PC-3 (cell line): ENCODE measurements at regions not wholly inside any gene's neighbourhood (a gene's known extent, or its start where the extent isn't known, plus 50 kb on each side); places are given as distances from the start of the nearest gene placed in this dataset.
"Not testable (repeated sequence)": the region's sequence is repeated elsewhere in the genome, so short reads cannot be mapped to it uniquely, and the experiment has no call there.

Experiments used
- ATAC-seq: fragments of 200-7000 bp; cut with Tn5 transposase; 2 replicates; pipeline ENCODE4 v1.9.1; 2020; ENCODE audit warnings: mild to moderate bottlenecking, moderate library complexity
- BruUV-seq: library from RNA; stranded (reverse); fragments of 400-500 nt; replicated peaks from 2 replicates; lab custom pipeline; 2021; lab: Mats Ljungman, UMichigan
- CTCF ChIA-PET: fragments of 300-600 bp; sonication (Branson Sonifier 250); formaldehyde crosslinking; loops from one replicate; lab custom pipeline; 2022; ENCODE audit warnings: antibody characterized with exemption; lab: Charles Lee
- POLR2A ChIA-PET: fragments of 300-600 bp; sonication (Branson Sonifier 250); formaldehyde crosslinking; loops from one replicate; lab custom pipeline; 2022; ENCODE audit warnings: antibody characterized with exemption; ENCODE audit not compliant: unreplicated experiment; lab: Charles Lee
- DNase-seq: peaks from one replicate; pipeline ENCODE4 v3.0.0-alpha.2; 2015
- H2AFZ ChIP-seq: fragments of 300-600 bp; sonication (generic); 2 replicates; pipeline ENCODE4 v1.6.0; 2016; ENCODE audit warnings: antibody characterized with exemption, low read length
- H3F3A ChIP-seq: fragments of 300-600 bp; sonication (generic); one replicate; pipeline ENCODE4 v1.6.0; 2017; ENCODE audit warnings: antibody characterized with exemption, low read length, control low read depth, mild to moderate bottlenecking; ENCODE audit not compliant: unreplicated experiment
- H3K27ac ChIP-seq: fragments of 300-600 bp; sonication (generic); 2 replicates; pipeline ENCODE4 v1.5.1; 2016; ENCODE audit warnings: mild to moderate bottlenecking, low read length
- H3K27me3 ChIP-seq: fragments of 300-600 bp; sonication (generic); 2 replicates; pipeline ENCODE4 v1.6.1; 2016; ENCODE audit warnings: low read length, mixed read lengths
- H3K36me3 ChIP-seq: fragments of 300-600 bp; sonication (generic); 2 replicates; pipeline ENCODE4 v1.6.1; 2016; ENCODE audit warnings: low read depth, mixed run types, low read length, mixed read lengths
- H3K4me1 ChIP-seq: fragments of 300-600 bp; sonication (generic); 2 replicates; pipeline ENCODE4 v1.5.1; 2016; ENCODE audit warnings: low read length; ENCODE audit not compliant: insufficient read depth
- H3K4me2 ChIP-seq: fragments of 300-600 bp; sonication (generic); 2 replicates; pipeline ENCODE4 v1.6.0; 2016; ENCODE audit warnings: low read length
- H3K4me3 ChIP-seq: fragments of 300-600 bp; sonication (generic); 2 replicates; pipeline ENCODE4 v1.5.1; 2016; ENCODE audit warnings: mild to moderate bottlenecking, low read length, mixed read lengths
- H3K79me2 ChIP-seq: fragments of 300-600 bp; sonication (generic); 2 replicates; pipeline ENCODE4 v1.6.1; 2017; ENCODE audit warnings: low read length, mixed read lengths
- H3K9ac ChIP-seq: fragments of 300-600 bp; sonication (generic); 2 replicates; pipeline ENCODE4 v1.6.0; 2016; ENCODE audit warnings: mild to moderate bottlenecking, low read length
- H3K9me2 ChIP-seq: fragments of 300-600 bp; sonication (generic); replicated peaks from 2 replicates; pipeline ENCODE4 v1.6.1; 2016; ENCODE audit warnings: mixed run types, low read length, mixed read lengths
- H3K9me3 ChIP-seq: fragments of 300-600 bp; sonication (generic); 2 replicates; pipeline ENCODE4 v1.6.1; 2016; ENCODE audit warnings: low read length, mixed read lengths
- H4K20me1 ChIP-seq: fragments of 300-600 bp; sonication (generic); 2 replicates; pipeline ENCODE4 v1.6.1; 2016; ENCODE audit warnings: low read length, mixed read lengths
- intact Hi-C: fragments of 100-400 bp; cut with micrococcal nuclease; formaldehyde crosslinking; loops from 2 replicates; pipeline ENCODE4 v1.9.0; 2023

DNA sequence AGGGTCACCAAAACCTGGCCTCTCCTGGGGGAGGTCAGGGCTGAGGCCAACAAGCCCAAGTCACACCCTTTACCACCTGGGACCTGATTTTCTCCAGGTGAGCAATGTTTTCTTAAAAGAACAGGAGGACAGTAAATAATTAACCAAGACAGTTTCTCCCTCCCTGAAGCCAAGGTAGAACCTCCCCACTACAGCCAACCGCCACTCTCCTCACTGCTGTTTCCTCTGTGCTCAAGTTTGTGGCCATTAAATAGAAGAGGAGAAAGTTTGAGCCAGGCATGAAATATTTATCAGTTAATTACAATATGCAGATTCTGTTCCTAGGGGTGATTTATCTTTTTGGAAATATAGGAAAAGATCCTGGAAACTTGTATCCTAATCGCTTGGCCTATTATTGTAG lies 150.6 kb upstream of the ANKRD20A1 start:
- H3K9me2 ChIP-seq, ATAC-seq, H3K79me2 ChIP-seq, BruUV-seq, H3K9ac ChIP-seq, POLR2A ChIA-PET, intact Hi-C loops, CTCF ChIA-PET, H3K27me3 ChIP-seq, DNase-seq, H3K9me3 ChIP-seq, H3K4me1 ChIP-seq, H4K20me1 ChIP-seq, H3K27ac ChIP-seq, H3F3A ChIP-seq, H2AFZ ChIP-seq, H3K36me3 ChIP-seq, H3K4me2 ChIP-seq, H3K4me3 ChIP-seq: not testable (repeated sequence)

DNA sequence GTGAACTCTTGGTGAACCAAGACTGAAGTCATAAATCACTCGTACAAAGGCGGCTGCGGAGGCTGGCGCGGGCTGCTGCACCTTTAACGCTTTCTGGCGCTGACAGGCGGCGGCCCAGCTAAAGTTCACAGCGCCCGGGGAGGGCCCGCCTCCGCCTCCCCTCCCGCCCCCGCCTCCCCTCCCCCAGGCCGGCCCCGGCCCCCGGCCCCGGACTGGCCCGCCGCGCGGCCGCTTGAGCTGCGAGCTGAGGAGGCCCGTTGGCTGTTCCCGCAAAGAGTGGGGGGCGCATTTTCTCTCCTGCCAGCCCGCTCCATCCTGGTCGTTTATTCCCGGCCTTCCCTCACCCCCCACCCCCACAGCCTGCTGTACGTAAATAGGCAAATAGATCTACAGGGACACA lies 147.3 kb upstream of the ANKRD20A1 start:
- DNase-seq, H3K27me3 ChIP-seq, POLR2A ChIA-PET, H3F3A ChIP-seq, H3K9me2 ChIP-seq, CTCF ChIA-PET, ATAC-seq, H3K4me3 ChIP-seq, H2AFZ ChIP-seq, H3K79me2 ChIP-seq, H3K27ac ChIP-seq, H3K9me3 ChIP-seq, H3K4me1 ChIP-seq, H4K20me1 ChIP-seq, intact Hi-C loops, H3K9ac ChIP-seq, BruUV-seq, H3K4me2 ChIP-seq, H3K36me3 ChIP-seq: not testable (repeated sequence)

DNA sequence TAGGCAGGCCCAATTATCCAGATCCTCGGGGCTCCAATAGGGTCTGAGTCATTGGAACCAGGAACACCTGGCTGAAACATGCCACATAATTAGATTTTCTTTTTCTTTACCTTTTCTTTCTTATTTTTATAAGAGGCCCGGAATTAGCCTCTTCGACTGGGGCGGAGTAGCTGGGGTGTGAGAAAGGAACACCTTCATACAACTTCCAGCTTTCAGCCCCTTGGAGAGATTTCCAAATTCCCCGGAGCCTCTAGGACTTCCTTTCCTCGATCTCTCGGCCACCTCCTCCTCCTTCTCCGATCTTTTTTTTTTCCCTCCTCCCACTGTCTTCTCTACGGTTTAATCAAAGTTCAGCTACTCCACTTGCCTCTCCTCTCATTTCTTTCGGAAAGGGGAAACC lies 146.8 kb upstream of the ANKRD20A1 start:
- H3K4me3 ChIP-seq, POLR2A ChIA-PET, intact Hi-C loops, H3K9me2 ChIP-seq, H3K36me3 ChIP-seq, H3K9me3 ChIP-seq, H3K79me2 ChIP-seq, ATAC-seq, H3K4me1 ChIP-seq, CTCF ChIA-PET, H3K27me3 ChIP-seq, H4K20me1 ChIP-seq, H3K4me2 ChIP-seq, H3F3A ChIP-seq, H3K9ac ChIP-seq, H2AFZ ChIP-seq, BruUV-seq, H3K27ac ChIP-seq: not testable (repeated sequence)
- peak; percentile 0 for DNase-seq

DNA sequence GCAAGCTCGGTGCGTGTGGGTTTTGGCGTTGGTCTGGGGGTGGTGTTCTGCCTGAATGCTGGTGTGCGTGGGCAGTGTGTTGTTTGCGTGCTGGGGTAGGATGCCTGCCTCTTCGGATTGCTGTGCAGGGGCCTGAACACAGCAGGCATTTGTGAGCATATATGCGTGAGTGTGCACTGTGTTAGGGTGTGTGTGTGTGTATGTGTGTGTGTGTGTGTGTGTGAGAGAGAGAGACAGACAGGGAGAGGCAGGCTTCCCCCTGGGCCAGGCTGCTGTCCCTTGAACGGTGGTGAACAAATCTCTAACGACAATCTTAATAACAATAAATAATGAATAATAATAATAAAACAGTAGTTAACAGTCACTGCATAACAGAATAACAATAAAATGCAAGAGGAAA lies 145.8 kb upstream of the ANKRD20A1 start:
- CTCF ChIA-PET, intact Hi-C loops: not testable (repeated sequence)

DNA sequence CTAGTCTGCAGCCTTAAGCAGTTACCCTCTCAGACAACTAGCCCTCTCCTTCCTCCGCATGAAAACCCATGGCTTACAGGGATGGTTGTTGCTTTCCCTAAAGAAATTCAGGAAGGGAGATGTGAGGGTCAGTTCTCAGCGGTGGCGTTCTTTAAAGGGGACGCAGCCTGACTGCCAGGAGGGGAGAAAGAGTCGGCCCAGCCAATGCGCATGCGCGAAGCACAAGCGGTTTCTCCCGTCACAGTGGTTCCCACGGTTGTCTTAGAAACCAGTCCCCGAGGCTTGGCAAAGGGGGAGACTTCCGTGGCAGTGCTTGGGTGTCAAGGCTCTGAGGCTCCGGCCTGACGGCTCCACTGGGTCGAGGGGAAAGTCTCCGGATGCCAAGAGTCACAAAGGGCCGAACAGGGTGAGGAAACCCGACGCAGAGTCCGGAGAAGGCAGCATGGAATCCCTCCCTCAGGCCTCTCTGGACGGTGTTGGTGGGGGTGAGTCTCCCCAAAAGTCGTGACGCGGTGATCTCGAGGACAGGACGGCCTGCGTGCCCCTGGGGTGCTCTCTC lies 140.8 kb upstream of the ANKRD20A1 start:
- H3K27ac ChIP-seq, H4K20me1 ChIP-seq, H3K4me1 ChIP-seq, H3K9me3 ChIP-seq, H3F3A ChIP-seq, H3K4me2 ChIP-seq, H3K9ac ChIP-seq, H3K9me2 ChIP-seq, H3K4me3 ChIP-seq, BruUV-seq, POLR2A ChIA-PET, H3K36me3 ChIP-seq, ATAC-seq, DNase-seq, H3K79me2 ChIP-seq, H3K27me3 ChIP-seq, H2AFZ ChIP-seq, CTCF ChIA-PET, intact Hi-C loops: not testable (repeated sequence)

More for the DNA sequence above, 145.8 kb upstream of the ANKRD20A1 start:
- H3K9me3 ChIP-seq, H3K4me3 ChIP-seq, BruUV-seq, H3K79me2 ChIP-seq, H3K36me3 ChIP-seq, H3K27me3 ChIP-seq, H3K9ac ChIP-seq, H3F3A ChIP-seq, H4K20me1 ChIP-seq, H2AFZ ChIP-seq, ATAC-seq, H3K27ac ChIP-seq, POLR2A ChIA-PET, DNase-seq, H3K4me2 ChIP-seq, H3K4me1 ChIP-seq, H3K9me2 ChIP-seq: not testable (repeated sequence)

DNA sequence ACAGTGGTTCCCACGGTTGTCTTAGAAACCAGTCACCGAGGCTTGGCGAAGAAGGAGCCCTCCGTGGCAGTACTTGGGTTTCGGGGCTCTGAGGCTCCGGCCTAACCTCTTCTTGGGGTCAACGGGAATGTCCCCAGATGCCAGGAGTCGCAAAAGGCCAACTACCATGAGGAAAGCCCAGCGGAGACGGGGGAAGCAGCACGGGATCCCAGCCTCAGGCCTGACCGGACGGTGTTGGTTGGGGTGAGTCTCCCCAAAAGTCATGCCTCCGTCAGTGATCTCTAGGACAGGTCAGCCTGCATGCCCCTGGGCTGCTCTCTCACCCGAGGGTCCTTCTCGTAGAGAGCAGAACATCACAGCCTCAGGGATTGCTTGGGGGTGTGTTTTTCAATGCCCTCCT lies 138.2 kb upstream of the ANKRD20A1 start:
- H2AFZ ChIP-seq, DNase-seq, H3K4me3 ChIP-seq, H3K9me2 ChIP-seq, H3K27me3 ChIP-seq, H3K9me3 ChIP-seq, ATAC-seq, H3F3A ChIP-seq, H3K4me2 ChIP-seq, H3K9ac ChIP-seq, H3K27ac ChIP-seq, intact Hi-C loops, H3K79me2 ChIP-seq, H3K4me1 ChIP-seq, H4K20me1 ChIP-seq, H3K36me3 ChIP-seq, POLR2A ChIA-PET, BruUV-seq, CTCF ChIA-PET: not testable (repeated sequence)

DNA sequence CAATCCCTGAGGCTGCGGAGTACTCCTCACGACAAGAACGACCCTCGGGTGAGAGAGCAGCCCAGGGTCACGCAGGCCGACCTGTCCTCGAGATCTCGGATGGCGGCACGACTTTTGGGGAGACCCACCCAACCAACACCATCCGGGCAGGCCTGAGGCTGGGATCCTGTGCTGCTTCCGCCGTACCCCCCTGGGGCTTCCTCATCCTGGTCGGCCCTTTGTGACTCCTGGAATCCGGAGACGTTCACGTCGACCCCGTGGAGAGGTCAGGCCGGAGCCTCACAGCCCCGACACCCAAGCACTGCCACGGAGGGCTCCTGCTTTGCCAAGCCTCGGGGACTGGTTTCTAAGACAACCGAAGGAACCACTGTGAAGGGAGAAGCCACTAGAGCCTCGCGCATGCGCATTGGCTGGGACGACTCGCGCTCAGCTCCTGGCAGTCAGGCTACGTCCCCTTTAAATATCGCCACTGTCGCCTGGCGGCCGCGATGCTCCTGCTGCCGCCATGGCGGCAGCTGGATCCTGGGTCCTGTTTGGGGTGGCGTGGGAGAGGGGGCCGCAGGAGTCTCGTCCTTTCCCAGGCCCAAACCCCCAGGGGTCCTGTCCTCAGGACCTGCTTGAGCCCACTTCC lies 136.2 kb upstream of the ANKRD20A1 start:
- H3K4me3 ChIP-seq, H3K4me2 ChIP-seq, H4K20me1 ChIP-seq, BruUV-seq, H3K9me3 ChIP-seq, H3K36me3 ChIP-seq, H3K4me1 ChIP-seq, H2AFZ ChIP-seq, intact Hi-C loops, CTCF ChIA-PET, H3K79me2 ChIP-seq, H3K9ac ChIP-seq, H3K27ac ChIP-seq, DNase-seq, POLR2A ChIA-PET, H3F3A ChIP-seq, H3K9me2 ChIP-seq, H3K27me3 ChIP-seq: not testable (repeated sequence)
- peak; percentile 69 for ATAC-seq
